ENCODE measurements at regions not wholly inside any gene's neighbourhood (a gene's known extent, or its start where the extent isn't known, plus 50 kb on each side); places are given as distances from the start of the nearest gene placed in this dataset.

- H3K9ac ChIP-seq (ENCODE audit: extremely low read depth, insufficient read length, low read length), result no peak overlapping the region
- Mint-ChIP-seq H3K36me3 (ENCODE audit: insufficient read depth in 1 of 3, low read depth in 3 of 3) (no peaks in the 10 kb centered on the region; a peak in 1 of 7 replicates), H3K9me3 (peaks cover 7 to 31% of the 10 kb centered on the region in 2 experiments; a peak in 4 of 5 replicates), H3K4me3 (no peak overlapping the region), H3K27ac (no peak overlapping the region), H3K4me1 (peaks cover 5 to 6% of the 10 kb centered on the region in 2 experiments; a peak in 3 of 4 replicates), H3K27me3 (ENCODE audit: low read depth) (no peaks in the 10 kb centered on the region)
- DNase-seq, result no peak
- no peak overlapping the region for H2AK5ac ChIP-seq (ENCODE audit: insufficient read length, low read length)
- no CpG with 5 or more reads among the region's 5 CpGs for WGBS (ENCODE audit: extremely low coverage, insufficient read length, low lambda C conversion rate)
- no peak overlapping the region for H3K27ac ChIP-seq (ENCODE audit: insufficient read length, low read depth, low read length)
- H2BK15ac ChIP-seq (ENCODE audit: low read depth, low read length), result no peak overlapping the region
- H3K9me3 ChIP-seq (ENCODE audit: control insufficient read depth, low read depth, low read length), result no peaks in the 10 kb centered on the region
- no peak overlapping the region for H2AFZ ChIP-seq (ENCODE audit: low read length)
- no peak overlapping the region for H2BK120ac ChIP-seq (ENCODE audit: low read depth, low read length, poor library complexity, severe bottlenecking)
- no peaks in the 10 kb centered on the region for H3K4me1 ChIP-seq (ENCODE audit: insufficient read depth, low read length)
- H3K4ac ChIP-seq (ENCODE audit: low read depth, low read length), result no peak overlapping the region
- H3K23me2 ChIP-seq (ENCODE audit: insufficient read length, low read depth, low read length, poor library complexity, severe bottlenecking), result no peaks in the 10 kb centered on the region
- no peak overlapping the region for H2BK20ac ChIP-seq (ENCODE audit: low read depth, low read length, poor library complexity, severe bottlenecking)
- no peak overlapping the region for H3T11ph ChIP-seq (ENCODE audit: low read length)
- no peaks in the 10 kb centered on the region for H4K20me1 ChIP-seq (ENCODE audit: control insufficient read depth, insufficient read depth, insufficient read length)
- H3K56ac ChIP-seq (ENCODE audit: insufficient read length, low read depth, low read length), result no peak overlapping the region
- no peaks in the 10 kb centered on the region for H3K27me3 ChIP-seq (ENCODE audit: insufficient read depth, low read length)
- no peak overlapping the region for H3K23ac ChIP-seq (ENCODE audit: insufficient read length, low read depth, low read length)
- no peaks in the 10 kb centered on the region for H3K79me1 ChIP-seq (ENCODE audit: insufficient read depth, low read depth, low read length, poor library complexity, severe bottlenecking)
- H3K14ac ChIP-seq (ENCODE audit: insufficient read depth, low read length), result no peak overlapping the region
- H4K91ac ChIP-seq (ENCODE audit: insufficient read length, low read depth, low read length), result no peak overlapping the region
- no peak overlapping the region for H2BK5ac ChIP-seq (ENCODE audit: insufficient read length, low read length)
- no peak for TF ChIP-seq CTCF (conservative IDR thresholded peaks at IDR 0.05)
- no peak overlapping the region for H3K4me2 ChIP-seq (ENCODE audit: insufficient read depth, insufficient read length, low read length)
- no peak overlapping the region for H3K18ac ChIP-seq (ENCODE audit: insufficient read length, low read depth, low read length)
- H4K8ac ChIP-seq (replicated peaks; ENCODE audit: insufficient read length, low read depth, low read length), result no peak overlapping the region
- H4K5ac ChIP-seq (ENCODE audit: insufficient read length, low read depth, low read length), result no peak overlapping the region
- H3K79me2 ChIP-seq (ENCODE audit: insufficient read depth, low read length), result no peaks in the 10 kb centered on the region
- no peak overlapping the region for H2BK12ac ChIP-seq (ENCODE audit: insufficient read length, low read depth, low read length)
Observed at GRCh38 chrX:22650691-22651090, 349.1 kb upstream of the DDX53 start.
